ENCODE measurements at regions not wholly inside any gene's neighbourhood (a gene's known extent, or its start where the extent isn't known, plus 50 kb on each side); places are given as distances from the start of the nearest gene placed in this dataset.

DNA sequence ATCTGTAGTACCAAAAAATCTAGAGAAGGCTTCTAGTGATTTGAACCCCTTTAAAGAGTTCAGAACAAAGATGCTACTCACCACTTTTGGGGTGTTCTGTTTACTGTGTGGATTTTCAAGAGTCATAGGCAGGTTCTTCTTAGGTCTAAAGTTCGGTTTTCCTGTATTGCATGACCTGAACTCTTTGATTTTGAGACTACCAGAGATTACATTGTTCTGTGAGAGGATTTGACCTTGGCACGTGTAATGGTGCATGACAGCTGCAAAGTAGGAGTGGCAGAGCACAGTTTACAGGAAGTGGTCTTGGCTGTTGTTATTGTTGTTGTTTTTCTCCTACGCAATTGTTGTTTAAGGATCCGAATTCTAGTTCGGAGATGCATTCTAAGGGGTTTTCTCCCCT lies 592.7 kb downstream of the EPHA7 start:
- TF ChIP-seq GATA2 (IDR thresholded peaks at IDR 0.05; ENCODE audit: low read depth, low read length) = no peak
- TF ChIP-seq GATA3 (IDR thresholded peaks at IDR 0.05; ENCODE audit: low read depth, low read length) = no peak
